ENCODE measurements at regions not wholly inside any gene's neighbourhood (a gene's known extent, or its start where the extent isn't known, plus 50 kb on each side); places are given as distances from the start of the nearest gene placed in this dataset.

- TF ChIP-seq SPI1 (IDR thresholded peaks at IDR 0.05; ENCODE audit: low read depth, low read length): no peak
- no peak for TF ChIP-seq POLR2A (IDR thresholded peaks at IDR 0.05; ENCODE audit: low read depth, low read length)
- TF ChIP-seq POLR2AphosphoS5 (IDR thresholded peaks at IDR 0.05; ENCODE audit: low read depth, low read length): no peak
- no peak for TF ChIP-seq POU2F2 (IDR thresholded peaks at IDR 0.05; ENCODE audit: low read depth, low read length)
- TF ChIP-seq PAX5 (IDR thresholded peaks at IDR 0.05; ENCODE audit: insufficient read depth, low read length, severe bottlenecking): no peak
- no peak for TF ChIP-seq TAF1 (IDR thresholded peaks at IDR 0.05; ENCODE audit: low read depth, low read length)
Measured at GRCh38 chr2:131659168-131659572, 131.5 kb downstream of the CCDC74A start.
